ENCODE measurements at regions not wholly inside any gene's neighbourhood (a gene's known extent, or its start where the extent isn't known, plus 50 kb on each side); places are given as distances from the start of the nearest gene placed in this dataset.
"Not testable (repeated sequence)": the region's sequence is repeated elsewhere in the genome, so short reads cannot be mapped to it uniquely, and the experiment has no call there.

DNA sequence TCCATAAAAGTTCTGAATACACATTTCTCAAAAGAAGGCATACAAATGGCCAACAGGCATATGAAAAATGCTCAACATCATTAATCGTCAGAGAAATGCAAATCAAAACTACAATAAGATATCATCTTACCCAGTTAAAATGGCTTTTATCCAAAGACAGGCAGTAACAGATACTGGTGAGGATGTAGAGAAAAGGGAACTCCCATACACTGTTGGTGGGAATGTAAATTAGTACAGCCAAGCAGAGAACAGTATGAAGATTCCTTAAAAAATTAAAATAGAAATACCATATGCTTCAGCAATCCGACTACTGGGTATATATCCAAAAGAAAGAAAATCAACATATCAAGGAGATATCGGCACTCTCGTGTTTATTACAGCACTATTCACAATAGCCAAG, 1312.5 kb downstream of the DSC3 start:
- H3K36me3 ChIP-seq (ENCODE audit: insufficient read depth, low read length), result no peaks in the 10 kb centered on the region
- no peak overlapping the region for H3K4me2 ChIP-seq (ENCODE audit: low read depth, low read length, poor library complexity, severe bottlenecking)
- H3F3A ChIP-seq (ENCODE audit: low read depth), result no peaks in the 10 kb centered on the region
- no peaks in the 10 kb centered on the region for H3K79me2 ChIP-seq (ENCODE audit: insufficient read depth, low read length)
- H3K4me3 ChIP-seq (ENCODE audit: low read length, poor library complexity, severe bottlenecking), result no peak overlapping the region
- TF ChIP-seq EZH2phosphoT487 (IDR thresholded peaks at IDR 0.05; ENCODE audit: borderline replicate concordance), result no peak
- TF ChIP-seq, protein P1, sequence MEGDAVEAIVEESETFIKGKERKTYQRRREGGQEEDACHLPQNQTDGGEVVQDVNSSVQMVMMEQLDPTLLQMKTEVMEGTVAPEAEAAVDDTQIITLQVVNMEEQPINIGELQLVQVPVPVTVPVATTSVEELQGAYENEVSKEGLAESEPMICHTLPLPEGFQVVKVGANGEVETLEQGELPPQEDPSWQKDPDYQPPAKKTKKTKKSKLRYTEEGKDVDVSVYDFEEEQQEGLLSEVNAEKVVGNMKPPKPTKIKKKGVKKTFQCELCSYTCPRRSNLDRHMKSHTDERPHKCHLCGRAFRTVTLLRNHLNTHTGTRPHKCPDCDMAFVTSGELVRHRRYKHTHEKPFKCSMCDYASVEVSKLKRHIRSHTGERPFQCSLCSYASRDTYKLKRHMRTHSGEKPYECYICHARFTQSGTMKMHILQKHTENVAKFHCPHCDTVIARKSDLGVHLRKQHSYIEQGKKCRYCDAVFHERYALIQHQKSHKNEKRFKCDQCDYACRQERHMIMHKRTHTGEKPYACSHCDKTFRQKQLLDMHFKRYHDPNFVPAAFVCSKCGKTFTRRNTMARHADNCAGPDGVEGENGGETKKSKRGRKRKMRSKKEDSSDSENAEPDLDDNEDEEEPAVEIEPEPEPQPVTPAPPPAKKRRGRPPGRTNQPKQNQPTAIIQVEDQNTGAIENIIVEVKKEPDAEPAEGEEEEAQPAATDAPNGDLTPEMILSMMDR (conservative IDR thresholded peaks at IDR 0.05; ENCODE audit: low read length), result no peak
- H4K20me1 ChIP-seq (ENCODE audit: insufficient read depth, low read length, poor library complexity, severe bottlenecking), result no peaks in the 10 kb centered on the region
- no peak overlapping the region for H2AFZ ChIP-seq (ENCODE audit: low read length)
- no peaks in the 10 kb centered on the region for H3K9me2 ChIP-seq (replicated peaks; ENCODE audit: low read depth, low read length)
- no peaks in the 10 kb centered on the region for H3K27me3 ChIP-seq (ENCODE audit: insufficient read depth, low read length, poor library complexity, severe bottlenecking)
- H3K9ac ChIP-seq (ENCODE audit: low read depth, low read length, poor library complexity, severe bottlenecking), result no peak overlapping the region
- no peaks in the 10 kb centered on the region for H3K4me1 ChIP-seq (ENCODE audit: insufficient read depth, low read length, poor library complexity, severe bottlenecking)
- no peaks in the 10 kb centered on the region for H3K9me3 ChIP-seq (ENCODE audit: insufficient read depth, low read depth, low read length)

DNA sequence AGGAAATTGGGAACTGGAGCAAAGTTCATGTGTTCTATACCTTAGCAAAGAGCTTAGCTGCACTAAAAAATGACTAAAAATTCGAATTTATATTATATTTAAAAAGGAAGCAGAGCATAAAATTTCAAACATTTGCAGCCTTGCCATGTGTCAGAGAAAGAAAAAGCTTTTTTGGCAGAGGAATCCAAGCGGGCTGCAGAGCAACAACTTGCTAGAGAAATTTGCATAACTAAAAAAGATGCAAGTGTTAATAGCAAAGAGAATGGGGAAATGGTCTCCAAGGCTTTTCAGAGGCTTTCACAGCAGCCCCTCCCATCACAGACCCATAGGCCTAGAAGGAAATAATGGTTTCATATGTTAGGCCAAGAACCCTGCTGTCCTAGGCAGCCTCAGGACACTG, 1315.9 kb downstream of the DSC3 start:
- Histone ChIP-seq H3K27me3 (ENCODE audit: insufficient read depth, low read length, poor library complexity, severe bottlenecking) (no peaks in the 10 kb centered on the region), H3K36me3 (ENCODE audit: insufficient read depth, low read length) (no peaks in the 10 kb centered on the region), H4K20me1 (ENCODE audit: insufficient read depth, low read length, poor library complexity, severe bottlenecking) (no peaks in the 10 kb centered on the region), H3K9me3 (ENCODE audit: insufficient read depth, low read depth, low read length) (no peaks in the 10 kb centered on the region), H3K4me3 (ENCODE audit: low read length, poor library complexity, severe bottlenecking) (no peak overlapping the region), H3K79me2 (ENCODE audit: insufficient read depth, low read length) (no peaks in the 10 kb centered on the region), H3F3A (ENCODE audit: low read depth) (no peaks in the 10 kb centered on the region), H2AFZ (ENCODE audit: low read length) (no peak overlapping the region), H3K4me1 (ENCODE audit: insufficient read depth, low read length, poor library complexity, severe bottlenecking) (no peaks in the 10 kb centered on the region), H3K9ac (ENCODE audit: low read depth, low read length, poor library complexity, severe bottlenecking) (no peak overlapping the region), H3K9me2 (replicated peaks; ENCODE audit: low read depth, low read length) (no peaks in the 10 kb centered on the region), H3K4me2 (ENCODE audit: low read depth, low read length, poor library complexity, severe bottlenecking) (no peak overlapping the region)
- no peak for TF ChIP-seq EZH2phosphoT487 (IDR thresholded peaks at IDR 0.05; ENCODE audit: borderline replicate concordance)
- TF ChIP-seq, protein P1 (conservative IDR thresholded peaks at IDR 0.05; ENCODE audit: low read length), result no peak

DNA sequence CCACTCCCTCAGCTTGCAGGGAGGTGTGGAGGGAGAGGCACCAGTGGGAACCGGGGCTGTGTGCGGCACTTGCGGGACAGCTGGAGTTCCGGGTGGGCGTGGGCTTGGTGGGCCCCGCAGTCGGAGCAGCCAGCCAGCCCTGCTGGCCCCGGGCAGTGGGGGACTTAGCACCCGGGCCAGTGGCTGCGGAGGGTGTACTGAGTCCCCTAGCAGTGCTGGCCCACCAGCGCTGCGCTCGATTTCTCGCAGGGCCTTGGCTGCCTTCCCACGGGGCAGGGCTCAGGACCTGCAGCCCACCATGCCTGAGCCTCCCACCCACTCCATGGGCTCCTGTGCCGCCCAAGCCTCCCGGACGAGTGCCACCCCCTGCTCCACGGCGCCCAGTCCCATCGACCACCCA, 1319.1 kb downstream of the DSC3 start:
- H2AFZ ChIP-seq (ENCODE audit: low read length); H3K9ac ChIP-seq (ENCODE audit: low read depth, low read length, poor library complexity, severe bottlenecking); H4K20me1 ChIP-seq (ENCODE audit: insufficient read depth, low read length, poor library complexity, severe bottlenecking); H3K9me3 ChIP-seq (ENCODE audit: insufficient read depth, low read depth, low read length); H3K27me3 ChIP-seq (ENCODE audit: insufficient read depth, low read length, poor library complexity, severe bottlenecking); H3K36me3 ChIP-seq (ENCODE audit: insufficient read depth, low read length); H3K4me2 ChIP-seq (ENCODE audit: low read depth, low read length, poor library complexity, severe bottlenecking); H3K4me1 ChIP-seq (ENCODE audit: insufficient read depth, low read length, poor library complexity, severe bottlenecking); H3K4me3 ChIP-seq (ENCODE audit: low read length, poor library complexity, severe bottlenecking); H3K9me2 ChIP-seq (replicated peaks; ENCODE audit: low read depth, low read length); H3F3A ChIP-seq (ENCODE audit: low read depth); H3K79me2 ChIP-seq (ENCODE audit: insufficient read depth, low read length): not testable (repeated sequence)

DNA sequence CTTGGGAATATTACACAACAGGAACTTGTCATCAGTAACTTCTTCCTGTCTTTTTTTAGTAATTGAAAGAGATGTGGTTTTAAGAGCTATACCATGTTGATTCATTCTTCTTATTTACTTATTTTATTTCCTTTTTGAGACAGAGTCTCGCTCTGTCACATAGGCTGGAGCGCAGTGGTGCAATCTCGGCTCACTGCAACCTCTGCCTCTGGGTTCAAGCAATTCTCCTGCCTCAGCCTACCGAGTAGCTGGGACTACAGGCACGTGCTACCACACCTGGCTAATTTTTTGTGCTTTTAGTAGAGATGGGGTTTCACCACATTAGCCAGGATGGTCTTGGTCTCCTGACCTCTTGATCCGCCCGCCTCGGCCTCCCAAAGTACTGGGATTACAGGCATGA, 1326.6 kb downstream of the DSC3 start:
- H3F3A ChIP-seq (ENCODE audit: low read depth); H3K4me1 ChIP-seq (ENCODE audit: insufficient read depth, low read length, poor library complexity, severe bottlenecking); H4K20me1 ChIP-seq (ENCODE audit: insufficient read depth, low read length, poor library complexity, severe bottlenecking); H3K4me2 ChIP-seq (ENCODE audit: low read depth, low read length, poor library complexity, severe bottlenecking); H3K27me3 ChIP-seq (ENCODE audit: insufficient read depth, low read length, poor library complexity, severe bottlenecking); H2AFZ ChIP-seq (ENCODE audit: low read length); H3K4me3 ChIP-seq (ENCODE audit: low read length, poor library complexity, severe bottlenecking); H3K9me2 ChIP-seq (replicated peaks; ENCODE audit: low read depth, low read length); H3K79me2 ChIP-seq (ENCODE audit: insufficient read depth, low read length); H3K9ac ChIP-seq (ENCODE audit: low read depth, low read length, poor library complexity, severe bottlenecking); H3K36me3 ChIP-seq (ENCODE audit: insufficient read depth, low read length); H3K9me3 ChIP-seq (ENCODE audit: insufficient read depth, low read depth, low read length): not testable (repeated sequence)
